Natural killer cell treated with Interleukin-12 subunit alpha and Interleukin-12 subunit beta and Interleukin-15 and Interleukin-18, amount 100 ng/mL, for 72 hours (primary cell): ENCODE measurements at regions not wholly inside any gene's neighbourhood (a gene's known extent, or its start where the extent isn't known, plus 50 kb on each side); places are given as distances from the start of the nearest gene placed in this dataset.
"Not testable (repeated sequence)": the region's sequence is repeated elsewhere in the genome, so short reads cannot be mapped to it uniquely, and the experiment has no call there.

Experiments
- ATAC-seq, 2 donors: fragments of 150-1000 bp; cut with Tn5 transposase in 1 of 2; sonication (Bioruptor Pico), chemical (Tn5 transposase) in 1 of 2; 2 replicates each; pipeline ENCODE4 v1.10.0; 2021
- DNase-seq: peaks from one replicate; pipeline ENCODE4 v3.0.0; 2022; ENCODE audit warnings: low spot score
- H3K27ac Mint-ChIP-seq, 2 donors: 1 replicate in 1 of 2; 2 replicates in 1 of 2; pipeline ENCODE4 v1.8.0; 2022; ENCODE audit warnings: mixed read lengths in 2 of 2, mild to moderate bottlenecking in 1 of 2, moderate library complexity in 1 of 2
- H3K27me3 Mint-ChIP-seq, 2 donors: 1 replicate in 1 of 2; 2 replicates in 1 of 2; pipeline ENCODE4 v1.8.0; 2022; ENCODE audit warnings: mixed read lengths in 2 of 2
- H3K36me3 Mint-ChIP-seq: one replicate; pipeline ENCODE4 v1.8.0; 2022; ENCODE audit warnings: mixed read lengths
- H3K4me1 Mint-ChIP-seq, 2 donors: 1 replicate in 1 of 2; 2 replicates in 1 of 2; pipeline ENCODE4 v1.8.0; 2022; ENCODE audit warnings: low read depth in 2 of 2, mixed read lengths in 2 of 2, mild to moderate bottlenecking in 1 of 2
- H3K4me3 Mint-ChIP-seq: one replicate; pipeline ENCODE4 v1.8.0; 2022; ENCODE audit warnings: mixed read lengths
- H3K9me3 Mint-ChIP-seq: 2 replicates; pipeline ENCODE4 v1.8.0; 2022; ENCODE audit warnings: mixed read lengths

- Mint-ChIP-seq H3K9me3 (no peaks in the 10 kb centered on the region), H3K4me1 (peaks cover 16 to 18% of the 10 kb centered on the region in 2 donors), H3K4me3 (no peak overlapping the region), H3K36me3 (no peaks in the 10 kb centered on the region), H3K27me3 (no peaks in the 10 kb centered on the region), H3K27ac (peak overlapping the region in 1 of 2 donors; percentile 47)
- DNase-seq, result no peak
- ATAC-seq, result no peak
These were observed 158.7 kb downstream of the TMEM200A start for GRCh38 chr6:130524552-130524951.

DNA sequence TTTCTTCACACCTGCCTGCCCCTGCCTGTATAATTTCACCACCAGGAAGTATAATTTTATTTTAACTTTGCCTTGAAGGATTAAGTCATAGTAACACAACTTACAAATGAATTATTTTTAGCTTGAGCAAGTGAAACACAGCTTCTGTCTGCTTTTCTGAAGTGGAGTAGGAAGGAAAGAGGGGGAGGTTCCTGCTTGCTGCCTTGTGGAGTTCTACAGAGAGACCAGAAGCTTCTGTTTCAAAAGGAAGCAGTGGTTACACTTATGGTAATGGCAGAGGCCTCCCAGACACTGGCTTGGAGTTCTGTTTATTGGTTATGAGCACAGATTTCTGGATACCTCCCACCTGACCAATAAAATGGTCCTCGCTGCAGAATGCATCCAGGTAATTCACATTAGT lies 159.6 kb downstream of the TMEM200A start:
- no peaks in the 10 kb centered on the region for H3K9me3 Mint-ChIP-seq
- DNase-seq (no peak), ATAC-seq (no peak)
- no peak overlapping the region for H3K4me3 Mint-ChIP-seq
- no peaks in the 10 kb centered on the region for H3K27me3 Mint-ChIP-seq
- H3K36me3 Mint-ChIP-seq, result no peaks in the 10 kb centered on the region
- H3K27ac Mint-ChIP-seq, result peak overlapping the region in 1 of 2 donors; percentile 47
- peaks cover 16 to 18% of the 10 kb centered on the region in 2 donors for H3K4me1 Mint-ChIP-seq

DNA sequence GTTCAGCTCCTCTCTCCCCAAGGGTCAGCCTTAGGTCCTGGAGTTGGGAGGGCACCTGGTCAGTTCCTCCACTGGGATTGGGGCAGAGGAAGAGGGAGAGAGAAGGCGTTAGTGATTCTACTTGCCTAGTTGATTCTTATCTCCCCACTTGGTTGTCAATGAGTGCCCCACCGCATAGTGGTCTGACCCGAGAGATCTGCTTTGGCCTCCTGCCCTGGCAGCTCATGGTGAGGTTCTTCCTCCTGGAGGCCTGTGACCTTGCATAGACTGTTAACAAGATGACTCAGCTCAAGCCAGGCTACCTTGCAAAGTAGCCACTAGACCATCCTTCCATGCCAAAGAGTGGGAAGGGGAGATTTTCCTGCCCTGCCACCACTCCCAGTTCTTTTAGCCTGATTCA lies 160.6 kb downstream of the TMEM200A start:
- DNase-seq (no peak), ATAC-seq (no peak)
- peaks cover 15 to 16% of the 10 kb centered on the region in 2 donors for H3K4me1 Mint-ChIP-seq
- H3K27me3 Mint-ChIP-seq, result no peaks in the 10 kb centered on the region
- H3K4me3 Mint-ChIP-seq, result no peak overlapping the region
- H3K27ac Mint-ChIP-seq, result no peak overlapping the region
- no peaks in the 10 kb centered on the region for H3K36me3 Mint-ChIP-seq
- no peaks in the 10 kb centered on the region for H3K9me3 Mint-ChIP-seq

DNA sequence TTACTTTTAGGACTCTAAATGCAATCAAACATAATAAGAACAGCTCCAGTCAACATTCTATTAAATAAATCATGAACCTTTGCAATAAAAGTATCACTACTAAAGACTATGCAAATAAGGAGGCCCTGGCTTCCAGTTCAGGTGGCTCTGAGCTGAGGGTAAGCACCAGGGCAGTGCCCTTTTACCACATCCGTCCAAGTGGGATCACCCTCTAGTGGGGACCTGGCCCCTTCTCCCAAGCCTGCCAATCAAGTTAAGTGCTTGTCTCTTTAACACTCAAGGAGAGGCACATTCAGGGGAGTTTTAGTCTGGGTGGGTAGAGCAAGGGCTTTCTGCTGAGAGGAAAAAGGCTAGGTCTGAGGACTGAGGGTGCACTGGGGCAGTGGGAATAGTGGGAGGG lies 161.4 kb downstream of the TMEM200A start:
- Mint-ChIP-seq H3K27ac (no peak overlapping the region), H3K9me3 (no peaks in the 10 kb centered on the region), H3K4me3 (no peak overlapping the region), H3K27me3 (no peaks in the 10 kb centered on the region), H3K4me1 (peaks cover 15 to 16% of the 10 kb centered on the region in 2 donors), H3K36me3 (no peaks in the 10 kb centered on the region)
- ATAC-seq (no peak), DNase-seq (no peak)

DNA sequence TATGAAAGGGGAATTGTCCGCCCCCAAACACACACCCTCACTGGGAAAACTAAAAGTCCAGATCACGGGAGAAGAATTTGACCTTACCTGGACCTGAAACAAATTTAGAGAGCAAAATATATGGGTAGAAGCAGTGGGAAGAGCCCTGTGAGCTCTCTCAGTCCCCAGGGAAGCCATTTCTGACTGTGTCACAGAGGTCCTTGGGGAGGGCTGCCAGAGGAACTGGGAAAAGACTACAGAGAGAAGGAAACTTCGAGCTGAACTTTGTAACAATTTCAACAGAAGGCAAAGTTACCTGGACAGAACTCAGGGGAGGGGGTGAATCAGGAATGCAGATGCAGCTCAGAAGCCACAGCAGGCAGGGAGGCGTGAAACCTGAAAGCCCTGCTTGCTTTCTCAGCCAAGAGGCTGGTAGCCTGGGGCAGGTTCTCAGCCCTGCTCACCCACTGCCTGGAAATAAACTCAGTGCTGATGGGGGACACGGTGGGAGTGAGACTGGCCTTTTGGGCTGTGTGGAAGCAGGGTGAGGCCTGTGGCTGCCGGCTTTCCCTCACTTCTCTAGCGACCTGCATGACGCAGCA lies 163.8 kb downstream of the TMEM200A start:
- ATAC-seq (no peak), DNase-seq (no peak)
- Mint-ChIP-seq H3K27me3 (no peaks in the 10 kb centered on the region), H3K9me3 (no peaks in the 10 kb centered on the region), H3K27ac (no peak overlapping the region), H3K4me1 (peaks cover 12% of the 10 kb centered on the region in 2 donors), H3K36me3 (no peaks in the 10 kb centered on the region), H3K4me3 (no peak overlapping the region)

GRCh38 chr6:130534627-130535026 lies 168.8 kb downstream of the TMEM200A start:
- Mint-ChIP-seq H3K36me3 (peaks cover 22% of the 10 kb centered on the region), H3K4me1 (peaks cover 0 to 3% of the 10 kb centered on the region in 2 donors), H3K4me3 (no peak overlapping the region), H3K27ac (no peak overlapping the region), H3K27me3 (no peaks in the 10 kb centered on the region), H3K9me3 (peaks cover 13% of the 10 kb centered on the region)
- DNase-seq (no peak), ATAC-seq (no peak)

DNA sequence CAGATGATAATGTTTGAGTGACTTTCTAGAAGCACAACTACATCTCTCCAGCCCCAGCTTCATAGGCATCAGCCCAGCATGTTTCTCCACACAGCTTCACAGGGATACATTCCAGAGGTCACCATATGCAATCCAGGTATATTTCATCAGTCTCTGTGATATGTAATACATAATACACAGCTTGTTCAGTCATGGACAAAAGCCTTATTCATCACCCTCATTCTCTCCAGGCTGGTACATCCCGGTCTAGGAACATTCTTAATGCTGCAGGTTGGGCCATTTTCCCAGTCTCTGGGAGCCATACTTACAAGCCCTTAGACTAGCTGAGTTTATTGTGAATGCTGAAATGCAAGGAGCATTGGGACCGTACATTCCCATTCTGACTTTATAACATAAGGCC lies 169.4 kb downstream of the TMEM200A start:
- Mint-ChIP-seq H3K27ac (no peak overlapping the region), H3K27me3 (no peaks in the 10 kb centered on the region), H3K36me3 (peaks cover 27% of the 10 kb centered on the region), H3K4me3 (no peak overlapping the region), H3K4me1 (peaks cover 0 to 3% of the 10 kb centered on the region in 2 donors), H3K9me3 (peaks cover 17% of the 10 kb centered on the region)
- no peak for ATAC-seq
- DNase-seq, result no peak

DNA sequence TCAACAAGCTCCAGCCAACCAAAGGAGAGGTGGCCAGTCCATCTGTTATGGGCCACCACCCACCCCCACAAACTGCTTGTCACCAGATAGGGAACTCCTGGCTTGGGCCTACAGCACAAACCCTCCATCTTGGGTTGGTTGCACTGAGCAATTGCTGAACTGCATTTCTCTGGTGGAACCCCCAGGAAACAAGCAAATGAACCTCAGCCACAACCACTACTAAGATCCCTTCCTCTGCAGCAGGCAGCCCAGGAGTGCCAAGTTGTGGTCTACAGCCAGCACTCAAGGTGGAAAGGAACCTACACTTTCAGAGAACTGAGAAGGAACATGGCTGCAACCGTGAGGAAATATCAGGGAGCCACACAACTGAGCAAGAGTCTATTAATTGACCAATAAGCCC lies 171.6 kb downstream of the TMEM200A start:
- peaks cover 0 to 3% of the 10 kb centered on the region in 2 donors for H3K4me1 Mint-ChIP-seq
- no peak overlapping the region for H3K27ac Mint-ChIP-seq
- no peak overlapping the region for H3K4me3 Mint-ChIP-seq
- H3K36me3 Mint-ChIP-seq, result peaks cover 39% of the 10 kb centered on the region
- H3K27me3 Mint-ChIP-seq, result peaks cover 0 to 3% of the 10 kb centered on the region in 2 donors
- no peak for DNase-seq
- H3K9me3 Mint-ChIP-seq, result peaks cover 23% of the 10 kb centered on the region
- no peak for ATAC-seq

- no peak overlapping the region for H3K27ac Mint-ChIP-seq
- ATAC-seq (no peak), DNase-seq (no peak)
- H3K27me3 Mint-ChIP-seq, result peaks cover 0 to 4% of the 10 kb centered on the region in 2 donors
- no peaks in the 10 kb centered on the region for H3K36me3 Mint-ChIP-seq
- no peak overlapping the region for H3K4me3 Mint-ChIP-seq
- no peaks in the 10 kb centered on the region for H3K9me3 Mint-ChIP-seq
- no peaks in the 10 kb centered on the region for H3K4me1 Mint-ChIP-seq
These were observed 181.9 kb downstream of the TMEM200A start for GRCh38 chr6:130547723-130548122.

DNA sequence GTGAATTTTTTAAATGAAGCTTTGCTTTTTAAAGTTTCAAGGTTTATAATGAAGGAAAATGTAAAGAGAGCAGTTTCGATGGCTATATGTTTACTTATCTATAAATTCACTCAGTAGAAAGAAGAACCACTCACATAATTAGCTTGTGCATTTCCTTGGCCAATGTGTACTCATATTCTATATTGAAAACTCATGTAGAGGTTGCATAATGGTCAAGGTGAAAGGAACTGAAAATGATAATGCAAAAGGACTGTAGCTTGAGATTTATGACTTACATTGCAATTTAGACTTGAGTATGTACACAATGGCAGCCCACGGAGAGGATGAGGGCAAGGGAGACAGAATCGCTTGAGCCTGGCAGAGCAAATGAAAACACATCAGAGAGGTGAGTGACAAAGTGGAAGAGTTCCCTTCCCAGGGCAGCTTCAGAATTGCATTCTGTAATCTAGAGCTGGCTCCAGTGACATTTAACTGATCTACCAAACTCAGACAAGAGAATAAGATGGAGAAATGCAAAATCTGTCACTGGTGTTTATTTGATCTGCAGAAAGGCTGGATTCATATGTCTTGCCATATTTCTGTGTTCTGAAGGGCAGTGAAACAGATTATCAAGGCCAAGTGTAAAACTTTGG lies 191.8 kb downstream of the TMEM200A start:
- Mint-ChIP-seq H3K4me3 (no peak overlapping the region), H3K27me3 (peaks cover 0 to 5% of the 10 kb centered on the region in 2 donors), H3K9me3 (peaks cover 6% of the 10 kb centered on the region), H3K4me1 (peaks cover 15 to 16% of the 10 kb centered on the region in 2 donors), H3K36me3 (peaks cover 24% of the 10 kb centered on the region), H3K27ac (no peak overlapping the region)
- DNase-seq, result no peak
- no peak for ATAC-seq

DNA sequence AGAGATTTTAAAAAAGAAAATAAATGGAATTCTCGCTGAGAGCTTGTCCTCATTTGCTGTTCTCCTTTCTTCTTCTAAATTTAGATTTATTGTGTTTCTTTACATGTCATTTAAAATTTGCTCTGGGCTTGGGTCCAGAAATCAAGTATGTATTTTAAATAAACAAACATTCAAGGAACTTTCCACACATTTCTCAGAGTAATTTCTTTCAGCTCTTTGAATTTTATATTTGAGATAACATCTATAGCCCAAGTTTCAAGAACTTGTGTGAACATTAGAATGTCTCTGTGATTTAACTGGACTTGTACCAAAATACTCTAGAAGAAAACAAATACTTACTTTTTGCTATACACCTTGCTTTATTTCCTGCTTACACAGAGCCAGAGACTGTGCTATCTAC lies 192.3 kb downstream of the TMEM200A start:
- no peak for ATAC-seq
- no peak overlapping the region for H3K27ac Mint-ChIP-seq
- peaks cover 6% of the 10 kb centered on the region for H3K9me3 Mint-ChIP-seq
- peaks cover 1 to 6% of the 10 kb centered on the region in 2 donors for H3K27me3 Mint-ChIP-seq
- H3K4me1 Mint-ChIP-seq, result peaks cover 15 to 19% of the 10 kb centered on the region in 2 donors
- no peak for DNase-seq
- no peak overlapping the region for H3K4me3 Mint-ChIP-seq
- peaks cover 27% of the 10 kb centered on the region for H3K36me3 Mint-ChIP-seq

GRCh38 chr6:130559166-130559565 lies 193.3 kb downstream of the TMEM200A start:
- Mint-ChIP-seq H3K4me1 (peaks cover 15 to 24% of the 10 kb centered on the region in 2 donors), H3K27me3 (peaks cover 6 to 7% of the 10 kb centered on the region in 2 donors), H3K4me3 (no peak overlapping the region), H3K36me3 (peaks cover 32% of the 10 kb centered on the region), H3K9me3 (peaks cover 4% of the 10 kb centered on the region), H3K27ac (no peak overlapping the region)
- ATAC-seq (no peak), DNase-seq (no peak)

DNA sequence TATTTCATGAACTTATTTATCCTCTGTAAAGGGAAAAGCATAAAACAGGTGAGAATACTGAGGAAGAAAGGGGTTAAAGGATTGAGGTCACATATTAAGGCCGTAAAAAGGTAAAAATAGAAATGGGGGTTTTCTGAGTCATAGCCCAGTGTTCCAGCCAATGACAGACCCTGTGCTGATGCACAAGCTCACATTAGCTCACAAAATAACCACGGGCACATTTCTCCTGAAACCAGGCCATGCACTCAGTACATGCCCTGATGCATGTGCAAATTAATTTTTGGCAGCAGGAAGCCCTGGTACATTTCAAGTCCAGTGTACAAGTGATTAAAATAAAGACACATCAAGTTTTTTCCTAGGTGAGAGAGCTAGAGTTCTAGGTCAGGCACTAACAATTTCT lies 194.4 kb downstream of the TMEM200A start:
- Mint-ChIP-seq H3K27me3 (peaks cover 6 to 7% of the 10 kb centered on the region in 2 donors), H3K36me3 (peaks cover 28% of the 10 kb centered on the region), H3K27ac (no peak overlapping the region), H3K9me3 (peaks cover 3% of the 10 kb centered on the region), H3K4me3 (no peak overlapping the region), H3K4me1 (peaks cover 15 to 24% of the 10 kb centered on the region in 2 donors)
- ATAC-seq (no peak), DNase-seq (no peak)

DNA sequence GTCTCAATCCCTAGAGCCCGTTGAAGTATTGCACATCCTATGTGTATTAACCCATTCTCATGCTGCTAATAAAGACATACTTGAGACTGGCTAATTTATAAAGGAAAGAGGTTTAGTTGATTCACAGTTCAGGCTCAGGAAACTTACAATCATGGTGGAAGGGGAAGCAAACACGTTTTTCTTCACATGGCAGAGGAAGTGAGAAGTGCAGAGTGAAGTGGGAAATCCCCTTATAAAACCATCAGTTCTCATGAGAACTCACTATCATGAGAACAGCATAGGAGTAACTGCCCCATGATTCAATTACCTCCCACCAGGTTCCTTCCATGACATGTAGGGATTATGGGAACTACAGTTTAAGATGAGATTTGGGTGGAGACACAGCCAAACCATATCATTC lies 195.3 kb downstream of the TMEM200A start:
- ATAC-seq, result peak; percentile 45 to 57
- peak overlapping the region; percentile 0 for H3K4me3 Mint-ChIP-seq
- peaks cover 28% of the 10 kb centered on the region for H3K36me3 Mint-ChIP-seq

More for the DNA sequence above, 195.3 kb downstream of the TMEM200A start:
- H3K4me1 Mint-ChIP-seq, result peaks cover 15 to 24% of the 10 kb centered on the region in 2 donors
- H3K27ac Mint-ChIP-seq, result peak overlapping the region; percentile 49 to 66
- not testable (repeated sequence) for H3K9me3 Mint-ChIP-seq, H3K27me3 Mint-ChIP-seq, DNase-seq
